HTR-8/SVneo (cell line): ENCODE measurements at regions not wholly inside any gene's neighbourhood (a gene's known extent, or its start where the extent isn't known, plus 50 kb on each side); places are given as distances from the start of the nearest gene placed in this dataset.

ENCODE experiments used
- DNase-seq: peaks from one replicate; pipeline ENCODE4 v3.0.0; 2011; ENCODE audit warnings: low spot score, mixed read lengths; ENCODE audit not compliant: insufficient read length
- FAIRE-seq: peaks from 2 replicates; lab custom pipeline; 2011; peaks lifted over from hg19 to GRCh38; lab: Jason Lieb, UNC

DNA sequence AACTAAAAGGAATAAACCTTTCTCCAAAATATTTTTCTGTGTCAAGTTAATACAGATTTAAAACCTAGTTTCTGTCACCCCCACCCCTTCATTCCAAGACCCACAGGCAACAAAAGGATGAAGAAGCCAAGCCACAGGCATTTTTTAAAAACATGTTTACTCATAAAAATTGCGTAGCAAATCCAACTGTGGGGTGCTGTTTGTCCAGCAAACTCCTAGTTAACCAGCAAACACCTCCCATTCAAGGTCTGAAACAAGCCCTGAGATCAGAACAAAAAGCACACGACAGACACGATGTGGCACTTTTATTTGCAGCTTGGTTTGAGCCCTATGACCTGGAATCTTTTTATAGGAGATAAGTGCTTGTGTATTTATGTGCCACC is 149.9 kb upstream of the CAMK1G start:
- DNase-seq, result no peak
- peak; percentile 57 for FAIRE-seq

GRCh38 chr1:209434066-209434465 is 149.4 kb upstream of the CAMK1G start:
- FAIRE-seq (no peak), DNase-seq (no peak)

- DNase-seq, result no peak
- no peak for FAIRE-seq
Observed at GRCh38 chr1:209434631-209435217, 148.8 kb upstream of the CAMK1G start.

GRCh38 chr1:209435654-209436566 is 147.6 kb upstream of the CAMK1G start:
- DNase-seq (peak; percentile 90), FAIRE-seq (peak; percentile 69)

- DNase-seq (no peak), FAIRE-seq (no peak)
Observed at GRCh38 chr1:209439828-209440227, 143.7 kb upstream of the CAMK1G start.

DNA sequence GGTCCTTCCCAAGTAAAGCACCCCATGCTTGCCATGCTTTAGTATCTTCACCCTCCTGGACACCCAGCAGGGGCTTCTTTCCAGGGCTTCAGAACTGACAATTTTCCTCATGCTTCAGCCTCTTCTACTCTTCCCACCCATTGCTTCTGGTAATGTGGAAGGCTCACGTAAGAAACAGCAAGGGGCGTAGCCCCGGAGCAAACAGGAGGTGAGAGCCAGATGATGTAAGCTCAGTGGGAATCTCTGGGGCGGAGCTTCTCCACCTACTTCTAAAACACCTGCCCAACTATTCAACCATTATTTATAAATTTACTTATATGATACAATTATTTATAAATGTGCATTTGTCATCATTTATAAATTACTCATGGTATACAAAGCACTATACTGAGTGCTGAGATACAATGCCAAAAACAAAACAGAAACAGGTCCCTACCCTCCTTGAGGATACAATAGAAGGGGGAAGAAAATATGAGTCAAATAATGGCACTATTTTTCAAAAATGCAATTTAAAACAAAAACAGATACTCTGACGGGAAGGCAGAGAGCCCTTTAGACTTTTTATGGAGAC is 140.1 kb upstream of the CAMK1G start:
- FAIRE-seq (no peak), DNase-seq (no peak)

- DNase-seq (no peak), FAIRE-seq (no peak)
Observed at GRCh38 chr1:209443975-209444651, 139.4 kb upstream of the CAMK1G start.

DNA sequence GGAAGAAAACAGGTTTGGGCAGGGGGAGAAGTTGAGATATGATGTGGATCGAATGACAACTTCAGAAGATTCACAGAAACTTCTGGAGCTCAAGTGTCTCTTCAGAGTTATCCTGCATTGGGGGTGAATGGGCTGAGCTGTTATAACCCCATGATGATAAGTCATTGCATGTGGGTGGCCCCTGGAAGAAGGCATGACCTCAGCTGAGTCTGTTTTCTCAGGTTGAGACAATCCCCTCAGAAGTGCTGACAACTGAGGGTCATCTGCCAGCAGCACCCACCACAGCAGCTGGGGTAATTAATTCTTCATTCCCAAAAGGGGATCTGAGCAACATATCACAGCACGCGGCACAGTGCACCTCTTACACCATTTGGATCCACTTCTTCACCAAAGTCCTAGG is 138.6 kb upstream of the CAMK1G start:
- FAIRE-seq (no peak), DNase-seq (no peak)

- FAIRE-seq (no peak), DNase-seq (no peak)
Observed at GRCh38 chr1:209445576-209445975, 137.9 kb upstream of the CAMK1G start.

GRCh38 chr1:209446356-209446755 is 137.2 kb upstream of the CAMK1G start:
- DNase-seq, result no peak

GRCh38 chr1:209454340-209454994 is 129.0 kb upstream of the CAMK1G start:
- DNase-seq (no peak), FAIRE-seq (no peak)

More at GRCh38 chr1:209446356-209446755, 137.2 kb upstream of the CAMK1G start:
- FAIRE-seq, result no peak

- DNase-seq (no peak), FAIRE-seq (no peak)
Observed at GRCh38 chr1:209455145-209455544, 128.4 kb upstream of the CAMK1G start.

DNA sequence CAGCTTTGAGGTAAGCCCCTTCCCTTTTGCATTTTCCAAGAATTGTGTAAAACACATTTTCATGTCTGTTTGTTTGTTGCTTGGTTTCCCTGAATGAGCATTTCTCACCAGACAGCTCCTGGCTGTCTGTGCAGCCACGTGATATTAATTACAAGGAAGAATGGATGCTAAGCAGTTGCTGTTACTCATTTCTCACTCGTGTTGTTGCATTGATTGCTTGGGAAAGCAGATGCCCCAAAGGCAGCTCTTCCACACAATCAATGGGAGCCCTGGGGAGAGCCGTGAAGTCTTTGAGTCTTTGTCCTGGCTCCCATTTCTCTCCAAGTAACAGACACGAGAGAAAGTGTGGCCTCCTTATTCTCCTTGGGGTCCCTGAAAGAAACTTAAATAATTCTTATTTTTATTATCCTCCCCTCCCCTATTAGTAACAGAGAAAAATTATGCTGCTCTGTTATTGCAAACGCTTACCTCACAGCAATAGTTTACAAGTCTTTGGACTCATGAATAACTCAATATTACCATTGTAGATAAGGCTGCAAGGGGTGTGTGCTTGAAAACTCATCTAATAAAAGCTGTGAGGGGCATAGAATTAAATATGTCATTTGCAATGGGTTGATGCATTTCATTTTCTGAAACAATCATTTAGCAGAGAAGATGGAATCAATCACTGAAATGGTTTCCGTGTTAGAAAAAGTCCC is 127.7 kb upstream of the CAMK1G start:
- FAIRE-seq, result no peak
- no peak for DNase-seq

DNA sequence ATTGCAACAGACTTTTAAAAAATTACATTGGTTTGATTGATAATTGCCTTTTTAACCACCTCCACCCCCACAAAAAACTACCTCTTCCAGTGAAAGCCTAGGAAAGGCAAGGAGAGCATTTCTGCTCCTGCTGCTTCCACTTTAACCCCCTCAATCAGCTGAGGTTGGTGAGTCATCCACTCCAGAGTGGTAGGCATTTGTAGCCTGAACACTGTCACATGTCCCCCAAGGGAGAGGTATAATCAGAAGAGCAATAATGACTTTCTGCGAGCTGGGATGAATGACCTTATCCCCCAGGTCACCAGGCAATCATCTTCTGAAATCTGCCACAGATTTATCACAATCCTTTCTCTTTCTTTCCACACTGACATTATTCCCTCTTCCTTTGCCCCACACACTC is 126.6 kb upstream of the CAMK1G start:
- FAIRE-seq, result no peak

GRCh38 chr1:209457401-209458125 is 126.0 kb upstream of the CAMK1G start:
- FAIRE-seq, result peak; percentile 31

More for the DNA sequence above, 126.6 kb upstream of the CAMK1G start:
- no peak for DNase-seq

DNA sequence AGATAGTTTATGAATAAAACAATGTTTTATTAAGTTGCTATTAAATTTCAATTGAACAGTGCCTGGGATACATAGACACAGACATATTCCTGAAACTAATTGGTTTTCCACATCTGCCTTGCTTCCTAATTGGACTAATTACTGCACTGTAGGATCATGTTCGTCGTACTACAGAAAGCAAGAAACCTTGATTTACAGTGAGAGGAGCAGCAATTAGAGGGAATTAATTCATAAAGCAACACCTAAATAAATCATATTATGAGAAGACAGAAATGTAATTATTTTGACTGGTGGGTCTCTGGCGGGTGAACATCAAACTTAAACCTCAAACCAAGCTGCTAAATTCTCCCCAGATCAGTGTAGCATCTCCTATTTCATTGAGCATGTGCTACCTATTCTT is 124.6 kb upstream of the CAMK1G start:
- no peak for FAIRE-seq
- no peak for DNase-seq

More at GRCh38 chr1:209457401-209458125, 126.0 kb upstream of the CAMK1G start:
- no peak for DNase-seq

DNA sequence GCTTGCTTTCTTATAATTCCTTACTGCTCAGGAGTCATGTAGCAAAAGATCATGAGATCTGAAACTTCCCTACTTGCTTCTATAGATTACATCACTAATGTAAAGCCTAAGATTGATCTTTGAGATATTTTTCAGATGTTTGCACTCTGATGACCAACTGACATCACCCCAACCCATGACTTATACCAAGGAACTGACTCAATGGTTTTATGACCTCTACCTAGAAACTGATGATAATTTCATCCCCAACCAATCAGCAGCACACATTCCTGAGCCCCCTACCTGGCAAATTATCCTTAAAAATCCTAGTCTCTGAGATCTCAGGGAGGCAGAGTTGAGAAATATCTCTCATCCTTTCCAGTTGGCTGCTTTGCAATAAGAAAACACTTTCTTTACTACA is 122.3 kb upstream of the CAMK1G start:
- FAIRE-seq (no peak), DNase-seq (no peak)

DNA sequence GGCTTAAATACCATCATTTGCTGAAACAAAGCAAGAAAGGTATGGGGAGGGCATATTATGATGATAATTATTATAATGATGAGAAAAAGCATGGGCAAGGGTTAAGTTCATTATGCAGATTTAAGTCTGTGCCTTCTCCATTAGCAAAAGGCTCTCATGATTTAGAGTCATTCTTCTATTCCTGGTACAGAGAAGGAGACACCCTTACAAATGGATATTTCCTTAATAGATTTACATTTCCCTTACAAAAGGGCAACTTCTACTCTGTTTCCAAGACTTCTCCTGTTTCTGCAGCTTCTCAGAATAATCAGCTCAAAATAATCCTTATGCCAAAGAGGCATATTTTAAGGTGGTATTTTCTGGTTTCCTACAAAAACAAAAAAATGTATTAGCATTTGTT is 121.1 kb upstream of the CAMK1G start:
- FAIRE-seq, result no peak
- no peak for DNase-seq

DNA sequence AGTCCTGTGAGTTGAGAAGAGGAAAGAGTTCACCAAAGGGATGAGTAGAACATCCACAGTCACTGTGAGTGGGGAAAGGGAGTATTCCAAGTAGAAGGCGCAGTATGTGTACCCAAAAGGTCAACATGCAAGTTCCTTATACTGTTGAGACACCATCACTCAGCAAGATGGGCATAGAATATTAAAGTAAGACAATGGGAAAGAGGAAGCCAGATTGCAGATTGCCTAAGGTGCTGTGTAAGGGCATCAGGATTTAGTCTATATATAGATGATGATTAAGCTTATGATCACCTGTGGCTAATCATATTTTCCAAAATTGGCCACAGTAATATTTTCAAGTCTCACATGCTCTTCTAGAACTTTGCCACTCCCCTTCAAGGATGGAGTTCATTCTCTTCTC is 120.1 kb upstream of the CAMK1G start:
- DNase-seq (no peak), FAIRE-seq (no peak)
